NCI-H2107 treated with DMSO at 0.1 percent for 48 hours (cell line): ENCODE measurements at regions not wholly inside any gene's neighbourhood (a gene's known extent, or its start where the extent isn't known, plus 50 kb on each side); places are given as distances from the start of the nearest gene placed in this dataset.
A peak's percentile ranks its signal among the peaks of the same experiment; 100 is the strongest.

Experiments used
- DNase-seq: peaks from one replicate; lab custom pipeline; 2025; ENCODE audit not compliant: unreplicated experiment; lab: John Stamatoyannopoulos, UW

- DNase-seq: no peak
These were observed 77.5 kb upstream of the CAST start for GRCh38 chr5:96584712-96585111.

GRCh38 chr5:96588539-96588938 lies 73.6 kb upstream of the CAST start:
- DNase-seq: no peak

- no peak for DNase-seq
These were observed 71.4 kb upstream of the CAST start for GRCh38 chr5:96590796-96591195.

GRCh38 chr5:96595300-96596090 lies 66.7 kb upstream of the CAST start:
- no peak for DNase-seq

- DNase-seq: no peak
These were observed 64.6 kb upstream of the CAST start for GRCh38 chr5:96597438-96598020.

- DNase-seq: no peak
These were observed 61.0 kb upstream of the CAST start for GRCh38 chr5:96601200-96601599.

GRCh38 chr5:96601715-96602244 lies 60.4 kb upstream of the CAST start:
- peak; percentile 38 for DNase-seq

GRCh38 chr5:96602776-96603175 lies 59.4 kb upstream of the CAST start:
- DNase-seq: no peak

- no peak for DNase-seq
These were observed 56.9 kb upstream of the CAST start for GRCh38 chr5:96605144-96605837.

- DNase-seq: no peak
These were observed 52.8 kb upstream of the CAST start for GRCh38 chr5:96609369-96609768.

- no peak for DNase-seq
These were observed 51.4 kb upstream of the CAST start for GRCh38 chr5:96610747-96611146.

GRCh38 chr5:96611946-96612345 lies 50.2 kb upstream of the CAST start:
- DNase-seq: no peak
